Stimulated activated CD4-positive, alpha-beta T cell treated with anti-CD3 and anti-CD28 coated beads, TNF-alpha, amount 100 ng/mL, for 24 hours (primary cell): ENCODE measurements at regions not wholly inside any gene's neighbourhood (a gene's known extent, or its start where the extent isn't known, plus 50 kb on each side); places are given as distances from the start of the nearest gene placed in this dataset.
"Not testable (repeated sequence)": the region's sequence is repeated elsewhere in the genome, so short reads cannot be mapped to it uniquely, and the experiment has no call there.

Experiments
- DNase-seq, 3 experiments: peaks; one replicate each; pipeline ENCODE4 v3.0.0-alpha.2; 2020; ENCODE audit warnings: low read depth in 3 of 3

- no peak for DNase-seq
These were observed 180.9 kb upstream of the C14orf180 start for GRCh38 chr14:104398656-104399055.

GRCh38 chr14:104399432-104400155 is 180.0 kb upstream of the C14orf180 start:
- no peak for DNase-seq

- DNase-seq, result no peak
These were observed 179.2 kb upstream of the C14orf180 start for GRCh38 chr14:104400355-104400754.

GRCh38 chr14:104401785-104402184 is 177.8 kb upstream of the C14orf180 start:
- DNase-seq, result no peak

GRCh38 chr14:104402303-104402702 is 177.3 kb upstream of the C14orf180 start:
- not testable (repeated sequence) for DNase-seq

GRCh38 chr14:104403421-104404220 is 175.9 kb upstream of the C14orf180 start:
- no peak for DNase-seq

GRCh38 chr14:104404922-104405321 is 174.6 kb upstream of the C14orf180 start:
- DNase-seq, result no peak

- DNase-seq, result no peak
These were observed 174.0 kb upstream of the C14orf180 start for GRCh38 chr14:104405360-104406226.

- no peak for DNase-seq
These were observed 172.7 kb upstream of the C14orf180 start for GRCh38 chr14:104406831-104407230.

- DNase-seq, result no peak
These were observed 163.2 kb upstream of the C14orf180 start for GRCh38 chr14:104416383-104416782.

GRCh38 chr14:104419865-104420505 is 159.6 kb upstream of the C14orf180 start:
- no peak for DNase-seq

GRCh38 chr14:104420523-104420922 is 159.0 kb upstream of the C14orf180 start:
- DNase-seq, result not testable (repeated sequence)

- DNase-seq, result no peak
These were observed 158.6 kb upstream of the C14orf180 start for GRCh38 chr14:104420990-104421389.

- no peak for DNase-seq
These were observed 158.2 kb upstream of the C14orf180 start for GRCh38 chr14:104421401-104421821.

- no peak for DNase-seq
These were observed 157.4 kb upstream of the C14orf180 start for GRCh38 chr14:104421892-104422828.

GRCh38 chr14:104422837-104423681 is 156.5 kb upstream of the C14orf180 start:
- DNase-seq, result no peak

GRCh38 chr14:104423701-104424405 is 155.7 kb upstream of the C14orf180 start:
- DNase-seq, result no peak

- DNase-seq, result no peak
These were observed 155.0 kb upstream of the C14orf180 start for GRCh38 chr14:104424406-104425072.
